GM12878 (cell line): ENCODE measurements at regions not wholly inside any gene's neighbourhood (a gene's known extent, or its start where the extent isn't known, plus 50 kb on each side); places are given as distances from the start of the nearest gene placed in this dataset.

Experiments used
- ATAC-seq: fragments of 200-7000 bp; cut with Tn5 transposase; 3 replicates; pipeline ENCODE4 v1.9.1; 2020; ENCODE audit warnings: mild to moderate bottlenecking, moderate library complexity
- BruUV-seq: library from RNA; stranded (reverse); fragments of 400-500 nt; replicated peaks from 2 replicates; lab custom pipeline; 2021; lab: Mats Ljungman, UMichigan
- CTCF ChIA-PET: fragments of 300-600 bp; sonication (Branson Sonifier 250); formaldehyde crosslinking; extraction: SDS; loops from one replicate; lab custom pipeline; 2021; ENCODE audit warnings: inconsistent platforms; lab: Yijun Ruan, JAX
- POLR2A ChIA-PET: fragments of 350-600 bp; formaldehyde crosslinking; extraction: SDS; loops from one replicate; lab custom pipeline; 2021; ENCODE audit warnings: inconsistent platforms; lab: Charles Lee
- RAD21 ChIA-PET: fragments of 300-600 bp; sonication (Branson Sonifier 250); formaldehyde crosslinking; loops from one replicate; lab custom pipeline; 2023; ENCODE audit warnings: antibody characterized with exemption; ENCODE audit not compliant: unreplicated experiment; lab: Charles Lee
- SMC1A ChIA-PET: fragments of 300-600 bp; sonication (Branson Sonifier 250); formaldehyde crosslinking; loops from one replicate; lab custom pipeline; 2023; ENCODE audit not compliant: unreplicated experiment, uncharacterized antibody; lab: Charles Lee
- DNase-seq: peaks from one replicate; pipeline ENCODE4 v3.0.0-alpha.2; 2011; ENCODE audit warnings: low read depth, low spot score
- FAIRE-seq: peaks from 3 replicates; lab custom pipeline; 2011; peaks lifted over from hg19 to GRCh38; lab: Jason Lieb, UNC
- H2AFZ ChIP-seq: 2 replicates; pipeline ENCODE4 v1.6.0; 2011; ENCODE audit warnings: low read depth, low read length, control low read depth; ENCODE audit not compliant: control insufficient read depth
- H3K27ac ChIP-seq: 2 replicates; pipeline ENCODE4 v1.5.1; 2011; ENCODE audit warnings: control low read depth; ENCODE audit not compliant: control insufficient read depth, insufficient read depth
- H3K27me3 ChIP-seq, 2 experiments: replicated peaks in 1 of 2; 2 replicates each; pipeline versions ENCODE4 v1.6.0 to v1.6.1; 2011; ENCODE audit warnings: low read length in 1 of 2; ENCODE audit not compliant: control insufficient read depth in 2 of 2, insufficient read depth in 2 of 2
- H3K36me3 ChIP-seq, 2 experiments: 2 replicates each; pipeline ENCODE4 v1.5.1; 2011; ENCODE audit warnings: low read length in 1 of 2; ENCODE audit not compliant: control insufficient read depth in 2 of 2, insufficient read depth in 2 of 2
- H3K4me1 ChIP-seq: 2 replicates; pipeline ENCODE4 v1.6.1; 2011; ENCODE audit warnings: mild to moderate bottlenecking, low read length, moderate library complexity, mixed read lengths; ENCODE audit not compliant: control insufficient read depth, insufficient read depth
- H3K4me2 ChIP-seq: 2 replicates; pipeline ENCODE4 v1.6.0; 2011; ENCODE audit warnings: control low read depth; ENCODE audit not compliant: control insufficient read depth, insufficient read depth
- H3K4me3 ChIP-seq: fragments of 200-600 bp; sonication (generic); 2 replicates; pipeline ENCODE4 v1.5.1; 2016
- H3K79me2 ChIP-seq: 2 replicates; pipeline ENCODE4 v1.6.0; 2011; ENCODE audit warnings: low read length; ENCODE audit not compliant: control insufficient read depth, insufficient read depth
- H3K9ac ChIP-seq: 2 replicates; pipeline ENCODE4 v1.8.0; 2011; ENCODE audit warnings: low read length, control low read depth, mixed read lengths; ENCODE audit not compliant: control insufficient read depth, insufficient read depth
- H3K9me3 ChIP-seq: replicated peaks from 3 replicates; pipeline ENCODE4 v1.5.1; 2011; ENCODE audit warnings: mild to moderate bottlenecking, low read length; ENCODE audit not compliant: control insufficient read depth, insufficient read depth
- H4K20me1 ChIP-seq: 2 replicates; pipeline ENCODE4 v1.6.0; 2011; ENCODE audit not compliant: control insufficient read depth, insufficient read depth
- BHLHE40 ChIP-seq, 2 experiments: fragments of 450-650 bp in 1 of 2; IDR thresholded peaks; 2 replicates each; pipeline ENCODE4 v1.6.1; 2011 to 2017; ENCODE audit warnings: low read depth in 2 of 2, borderline replicate concordance in 1 of 2, improper control_type of control experiment in 1 of 2, low read length in 1 of 2, mild to moderate bottlenecking in 1 of 2
- BRCA1 ChIP-seq: IDR thresholded peaks from 2 replicates; pipeline ENCODE4 v1.6.1; 2011; ENCODE audit warnings: low read depth, low read length, improper control_type of control experiment
- CHD2 ChIP-seq: IDR thresholded peaks from 2 replicates; pipeline ENCODE4 v1.6.1; 2011; ENCODE audit warnings: low read depth, low read length, improper control_type of control experiment, borderline replicate concordance
- CREM ChIP-seq: IDR thresholded peaks from 2 replicates; pipeline ENCODE4 v1.6.1; 2014; ENCODE audit warnings: antibody characterized with exemption, low read depth
- IRF5 ChIP-seq: fragments of 450-650 bp; IDR thresholded peaks from 2 replicates; pipeline ENCODE4 v1.6.1; 2017; ENCODE audit warnings: borderline replicate concordance
- POU2F2 ChIP-seq: IDR thresholded peaks from 3 replicates; pipeline ENCODE4 v1.6.1; 2011; ENCODE audit warnings: low read depth, mild to moderate bottlenecking, low read length, borderline replicate concordance
- RFX5 ChIP-seq: IDR thresholded peaks from 2 replicates; pipeline ENCODE4 v1.6.1; 2011; ENCODE audit warnings: low read depth, low read length, improper control_type of control experiment
- SMAD5 ChIP-seq: IDR thresholded peaks from 2 replicates; pipeline ENCODE4 v1.6.1; 2016; ENCODE audit warnings: antibody characterized with exemption, low read depth
- SREBF1 ChIP-seq: IDR thresholded peaks from 2 replicates; pipeline ENCODE4 v1.6.1; 2012; ENCODE audit warnings: mild to moderate bottlenecking, low read length
- SUZ12 ChIP-seq: fragments of 200-600 bp; sonication (generic); IDR thresholded peaks from one replicate; pipeline ENCODE4 v1.6.1; 2018; ENCODE audit warnings: antibody characterized with exemption, mild to moderate bottlenecking; ENCODE audit not compliant: unreplicated experiment
- WGBS: methylation state at CpG from one replicate; pipeline ENCODE4 v1.1.6; 2016; ENCODE audit warnings: low lambda C conversion rate; ENCODE audit not compliant: insufficient replicate concordance, insufficient coverage; ENCODE audit errors: missing lambda C conversion rate; 5-methylcytosine and 5-hydroxymethylcytosine counted together
- in situ Hi-C: fragments of 300-500 bp; cut with MboI; formaldehyde crosslinking; loops from 9 replicates; pipeline ENCODE4 v1.14.3; 2018; ENCODE audit warnings: mixed read lengths
- intact Hi-C: fragments of 100-400 bp; cut with micrococcal nuclease; formaldehyde crosslinking; loops from one replicate; pipeline ENCODE4 v1.14.2; 2022; ENCODE audit not compliant: unreplicated experiment
- TF ChIP-seq, protein P1 (sequence below): fragments of 450-650 bp; IDR thresholded peaks from 2 replicates; pipeline ENCODE4 v1.6.1; 2018; ENCODE audit warnings: mild to moderate bottlenecking, low read depth, moderate library complexity; ENCODE audit not compliant: partially characterized antibody
- TF ChIP-seq, protein P2 (sequence below): fragments of 450-650 bp; IDR thresholded peaks from 2 replicates; pipeline ENCODE4 v1.6.1; 2017; ENCODE audit warnings: antibody characterized with exemption, mild to moderate bottlenecking, moderate library complexity

GRCh38 chr3:181521831-181522230 is 189.9 kb upstream of the SOX2 start:
- H3K27me3 ChIP-seq, result no peaks in the 10 kb centered on the region
- CTCF ChIA-PET, result no interaction called here
- no peaks in the 10 kb centered on the region for H3K36me3 ChIP-seq
- intact Hi-C loops, result no loop called here
- no peak overlapping the region for H3K9ac ChIP-seq
- FAIRE-seq (no peak), DNase-seq (no peak), ATAC-seq (no peak)
- in situ Hi-C loops, result no loop called here
- SMC1A ChIA-PET, result no interaction called here
- H3K27ac ChIP-seq, result no peak overlapping the region
- H2AFZ ChIP-seq, result no peak overlapping the region
- WGBS, result 86% methylated on average over 2 of the region's 2 CpGs
- H3K4me3 ChIP-seq, result no peak overlapping the region
- BruUV-seq, result no TSS peak
- no peaks in the 10 kb centered on the region for H4K20me1 ChIP-seq
- no peak for TF ChIP-seq RFX5
- TF ChIP-seq SMAD5, result no peak
- no peak for TF ChIP-seq CHD2
- no peak for TF ChIP-seq CREM
- no peak for TF ChIP-seq BRCA1
- TF ChIP-seq SUZ12, result no peak
- no peak for TF ChIP-seq IRF5
- TF ChIP-seq, protein P1, sequence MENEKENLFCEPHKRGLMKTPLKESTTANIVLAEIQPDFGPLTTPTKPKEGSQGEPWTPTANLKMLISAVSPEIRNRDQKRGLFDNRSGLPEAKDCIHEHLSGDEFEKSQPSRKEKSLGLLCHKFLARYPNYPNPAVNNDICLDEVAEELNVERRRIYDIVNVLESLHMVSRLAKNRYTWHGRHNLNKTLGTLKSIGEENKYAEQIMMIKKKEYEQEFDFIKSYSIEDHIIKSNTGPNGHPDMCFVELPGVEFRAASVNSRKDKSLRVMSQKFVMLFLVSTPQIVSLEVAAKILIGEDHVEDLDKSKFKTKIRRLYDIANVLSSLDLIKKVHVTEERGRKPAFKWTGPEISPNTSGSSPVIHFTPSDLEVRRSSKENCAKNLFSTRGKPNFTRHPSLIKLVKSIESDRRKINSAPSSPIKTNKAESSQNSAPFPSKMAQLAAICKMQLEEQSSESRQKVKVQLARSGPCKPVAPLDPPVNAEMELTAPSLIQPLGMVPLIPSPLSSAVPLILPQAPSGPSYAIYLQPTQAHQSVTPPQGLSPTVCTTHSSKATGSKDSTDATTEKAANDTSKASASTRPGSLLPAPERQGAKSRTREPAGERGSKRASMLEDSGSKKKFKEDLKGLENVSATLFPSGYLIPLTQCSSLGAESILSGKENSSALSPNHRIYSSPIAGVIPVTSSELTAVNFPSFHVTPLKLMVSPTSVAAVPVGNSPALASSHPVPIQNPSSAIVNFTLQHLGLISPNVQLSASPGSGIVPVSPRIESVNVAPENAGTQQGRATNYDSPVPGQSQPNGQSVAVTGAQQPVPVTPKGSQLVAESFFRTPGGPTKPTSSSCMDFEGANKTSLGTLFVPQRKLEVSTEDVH, result no peak
- TF ChIP-seq, protein P2, sequence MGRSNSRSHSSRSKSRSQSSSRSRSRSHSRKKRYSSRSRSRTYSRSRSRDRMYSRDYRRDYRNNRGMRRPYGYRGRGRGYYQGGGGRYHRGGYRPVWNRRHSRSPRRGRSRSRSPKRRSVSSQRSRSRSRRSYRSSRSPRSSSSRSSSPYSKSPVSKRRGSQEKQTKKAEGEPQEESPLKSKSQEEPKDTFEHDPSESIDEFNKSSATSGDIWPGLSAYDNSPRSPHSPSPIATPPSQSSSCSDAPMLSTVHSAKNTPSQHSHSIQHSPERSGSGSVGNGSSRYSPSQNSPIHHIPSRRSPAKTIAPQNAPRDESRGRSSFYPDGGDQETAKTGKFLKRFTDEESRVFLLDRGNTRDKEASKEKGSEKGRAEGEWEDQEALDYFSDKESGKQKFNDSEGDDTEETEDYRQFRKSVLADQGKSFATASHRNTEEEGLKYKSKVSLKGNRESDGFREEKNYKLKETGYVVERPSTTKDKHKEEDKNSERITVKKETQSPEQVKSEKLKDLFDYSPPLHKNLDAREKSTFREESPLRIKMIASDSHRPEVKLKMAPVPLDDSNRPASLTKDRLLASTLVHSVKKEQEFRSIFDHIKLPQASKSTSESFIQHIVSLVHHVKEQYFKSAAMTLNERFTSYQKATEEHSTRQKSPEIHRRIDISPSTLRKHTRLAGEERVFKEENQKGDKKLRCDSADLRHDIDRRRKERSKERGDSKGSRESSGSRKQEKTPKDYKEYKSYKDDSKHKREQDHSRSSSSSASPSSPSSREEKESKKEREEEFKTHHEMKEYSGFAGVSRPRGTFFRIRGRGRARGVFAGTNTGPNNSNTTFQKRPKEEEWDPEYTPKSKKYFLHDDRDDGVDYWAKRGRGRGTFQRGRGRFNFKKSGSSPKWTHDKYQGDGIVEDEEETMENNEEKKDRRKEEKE, result no peak
- TF ChIP-seq BHLHE40 (IDR thresholded peaks at IDR 0.05; ENCODE audit: borderline replicate concordance in 1 of 2, low read depth in 2 of 2, low read length in 1 of 2), result no peak
- TF ChIP-seq SREBF1, result no peak
- no peak for TF ChIP-seq POU2F2
- TF ChIP-seq, all 136 proteins: peak for 0
- ChIA-PET RAD21 (no interaction called here), POLR2A (no interaction called here)
- H3K4me2 ChIP-seq, result no peak overlapping the region
- no peaks in the 10 kb centered on the region for H3K79me2 ChIP-seq
- no peaks in the 10 kb centered on the region for H3K9me3 ChIP-seq
- H3K4me1 ChIP-seq, result no peaks in the 10 kb centered on the region
